GM19397 (cell line): ENCODE measurements at regions not wholly inside any gene's neighbourhood (a gene's known extent, or its start where the extent isn't known, plus 50 kb on each side); places are given as distances from the start of the nearest gene placed in this dataset.

ENCODE experiments used
- ATAC-seq: cut with Tn5 transposase; IDR thresholded peaks from one replicate; pipeline ENCODE4 v1.9.1; 2021; ENCODE audit warnings: mild to moderate bottlenecking, moderate library complexity; ENCODE audit not compliant: unreplicated experiment

- ATAC-seq = no peak
These were observed 202.3 kb upstream of the FSTL5 start for GRCh38 chr4:162366146-162366545.

GRCh38 chr4:162364651-162365050 is 200.9 kb upstream of the FSTL5 start:
- ATAC-seq = no peak

GRCh38 chr4:162360369-162361149 is 196.8 kb upstream of the FSTL5 start:
- ATAC-seq = no peak

- ATAC-seq = no peak
These were observed 192.4 kb upstream of the FSTL5 start for GRCh38 chr4:162356181-162356580.

GRCh38 chr4:162352580-162353107 is 188.8 kb upstream of the FSTL5 start:
- ATAC-seq = no peak

GRCh38 chr4:162350331-162350730 is 186.5 kb upstream of the FSTL5 start:
- ATAC-seq = no peak

GRCh38 chr4:162349395-162349794 is 185.6 kb upstream of the FSTL5 start:
- no peak for ATAC-seq

GRCh38 chr4:162347842-162348213 is 184.0 kb upstream of the FSTL5 start:
- no peak for ATAC-seq

GRCh38 chr4:162347156-162347841 is 183.5 kb upstream of the FSTL5 start:
- no peak for ATAC-seq

- ATAC-seq = no peak
These were observed 180.2 kb upstream of the FSTL5 start for GRCh38 chr4:162343967-162344366.

GRCh38 chr4:162341533-162341932 is 177.7 kb upstream of the FSTL5 start:
- no peak for ATAC-seq

GRCh38 chr4:162323919-162324318 is 160.1 kb upstream of the FSTL5 start:
- no peak for ATAC-seq

- no peak for ATAC-seq
These were observed 158.3 kb upstream of the FSTL5 start for GRCh38 chr4:162322054-162322453.

- no peak for ATAC-seq
These were observed 122.0 kb upstream of the FSTL5 start for GRCh38 chr4:162285753-162286152.

GRCh38 chr4:162282684-162283083 is 118.9 kb upstream of the FSTL5 start:
- ATAC-seq = no peak

- ATAC-seq = peak; percentile 74
These were observed 110.6 kb upstream of the FSTL5 start for GRCh38 chr4:162274354-162274753.

- no peak for ATAC-seq
These were observed 108.4 kb upstream of the FSTL5 start for GRCh38 chr4:162272215-162272614.

GRCh38 chr4:162268911-162269310 is 105.1 kb upstream of the FSTL5 start:
- no peak for ATAC-seq

GRCh38 chr4:162265802-162266201 is 102.0 kb upstream of the FSTL5 start:
- ATAC-seq = no peak

GRCh38 chr4:162245051-162245450 is 81.3 kb upstream of the FSTL5 start:
- ATAC-seq = no peak

GRCh38 chr4:162241857-162242256 is 78.1 kb upstream of the FSTL5 start:
- ATAC-seq = no peak
